TTC549 (cell line): ENCODE measurements at regions not wholly inside any gene's neighbourhood (a gene's known extent, or its start where the extent isn't known, plus 50 kb on each side); places are given as distances from the start of the nearest gene placed in this dataset.
A peak's percentile ranks its signal among the peaks of the same experiment; 100 is the strongest.
"Not testable (repeated sequence)": the region's sequence is repeated elsewhere in the genome, so short reads cannot be mapped to it uniquely, and the experiment has no call there.

Source experiments
- FAIRE-seq: peaks from 2 replicates; lab custom pipeline; 2012; peaks lifted over from hg19 to GRCh38; lab: Jason Lieb, UNC

DNA sequence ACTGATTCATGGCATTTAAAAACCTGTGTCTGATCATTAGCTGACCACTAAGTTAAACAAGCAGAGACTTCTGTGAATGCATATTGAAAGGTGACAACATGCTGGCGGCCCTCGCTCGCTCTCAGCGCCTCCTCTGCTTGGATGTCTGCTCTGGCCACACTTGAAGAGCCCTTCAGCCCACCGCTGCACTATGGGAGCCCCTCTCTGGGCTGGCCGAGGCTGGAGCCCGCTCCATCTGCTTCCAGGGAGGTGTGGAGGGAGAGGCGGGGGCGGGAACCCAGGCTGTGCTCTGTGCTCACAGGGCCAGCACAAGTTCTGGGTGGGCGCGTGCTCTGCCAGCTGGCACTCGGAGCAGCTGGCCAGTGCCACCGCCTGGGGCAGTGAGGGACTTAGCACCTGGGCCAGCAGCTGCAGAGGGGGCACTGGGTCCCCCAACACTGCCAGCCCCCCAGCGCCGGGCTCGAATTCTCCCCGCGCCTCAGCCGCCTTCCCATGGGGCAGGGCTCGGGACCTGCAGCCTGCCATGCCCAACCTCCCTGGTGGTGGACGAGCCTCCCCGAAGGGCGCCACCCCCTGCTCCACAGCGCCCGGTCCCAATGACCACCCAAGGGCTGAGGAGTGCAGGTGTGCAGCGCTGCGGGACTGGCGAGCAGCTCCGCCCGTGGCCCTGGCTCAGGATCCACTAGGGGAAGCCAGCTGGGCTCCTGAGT is 252.4 kb downstream of the ZIC4 start:
- FAIRE-seq = no peak

DNA sequence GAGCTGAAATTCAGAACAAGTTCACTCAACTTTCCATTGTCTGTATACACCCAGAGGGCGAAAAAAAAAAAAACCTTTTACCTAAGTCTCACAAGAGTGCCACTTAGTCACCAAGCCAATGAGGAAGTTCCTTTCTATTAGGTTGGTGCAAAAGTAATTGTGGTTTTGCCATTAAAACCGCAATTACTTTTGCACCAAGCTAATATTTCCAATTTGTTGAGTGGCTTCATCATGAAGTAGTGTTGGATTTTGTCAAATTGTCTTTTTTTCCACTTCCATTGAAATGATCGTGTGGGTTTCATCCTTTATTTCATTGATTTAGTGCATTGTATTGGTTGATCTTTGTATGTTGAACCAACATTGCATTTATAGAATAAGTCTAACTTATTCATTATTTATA is 253.9 kb downstream of the ZIC4 start:
- no peak for FAIRE-seq

DNA sequence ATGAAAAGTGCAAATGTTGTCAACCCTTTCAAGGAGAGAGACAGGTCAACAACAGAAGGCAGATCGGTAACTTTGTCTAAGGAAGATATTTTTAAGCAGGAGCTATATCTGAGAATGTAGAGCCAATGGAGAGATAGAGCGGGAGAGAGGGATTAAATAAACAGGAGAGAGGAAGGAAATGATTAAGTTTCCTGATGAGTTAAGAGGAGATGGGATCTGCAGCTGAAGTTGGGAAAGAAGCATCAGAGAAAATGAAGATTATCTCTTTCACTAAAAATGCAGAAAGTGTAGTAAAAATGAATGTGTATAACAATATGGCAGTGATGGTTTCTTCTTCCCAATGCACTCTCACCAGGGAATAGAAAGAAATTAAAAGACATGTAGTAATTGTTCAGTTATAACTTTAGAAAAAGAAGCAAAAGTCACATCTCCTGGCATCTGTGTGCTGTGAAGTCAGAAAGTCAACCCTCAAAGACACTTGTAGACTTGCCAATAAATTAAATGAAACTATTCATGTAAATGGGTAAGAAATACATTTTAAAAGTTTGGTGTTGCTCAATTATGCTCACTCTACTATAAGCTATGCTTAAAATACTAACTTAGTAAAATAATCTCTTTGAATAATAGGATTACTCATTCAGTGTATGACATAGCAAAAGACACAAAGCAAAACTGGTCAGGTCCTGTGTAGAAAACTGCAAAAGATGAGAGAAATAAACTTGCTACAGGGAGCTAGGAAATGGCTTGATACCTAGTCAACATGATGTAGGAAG is 264.6 kb downstream of the ZIC4 start:
- no peak for FAIRE-seq

DNA sequence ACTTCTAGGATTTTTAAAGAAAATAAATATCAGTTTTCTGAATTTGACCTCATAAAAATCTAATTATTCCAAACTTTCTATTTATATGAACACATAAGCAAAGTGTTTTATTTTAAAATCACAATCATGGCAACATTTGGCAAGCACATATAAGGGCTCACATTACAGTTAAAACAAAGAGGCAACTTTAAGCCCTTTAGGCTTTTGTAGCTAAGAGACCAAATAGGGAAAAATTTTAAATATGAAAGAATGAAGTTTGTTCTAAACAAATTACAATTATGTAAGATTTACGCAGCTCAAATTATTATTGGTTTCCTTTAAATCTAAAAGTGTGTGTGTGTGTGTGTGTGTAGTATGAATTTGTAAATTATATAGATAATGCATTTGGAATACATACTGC is 267.0 kb downstream of the ZIC4 start:
- no peak for FAIRE-seq

DNA sequence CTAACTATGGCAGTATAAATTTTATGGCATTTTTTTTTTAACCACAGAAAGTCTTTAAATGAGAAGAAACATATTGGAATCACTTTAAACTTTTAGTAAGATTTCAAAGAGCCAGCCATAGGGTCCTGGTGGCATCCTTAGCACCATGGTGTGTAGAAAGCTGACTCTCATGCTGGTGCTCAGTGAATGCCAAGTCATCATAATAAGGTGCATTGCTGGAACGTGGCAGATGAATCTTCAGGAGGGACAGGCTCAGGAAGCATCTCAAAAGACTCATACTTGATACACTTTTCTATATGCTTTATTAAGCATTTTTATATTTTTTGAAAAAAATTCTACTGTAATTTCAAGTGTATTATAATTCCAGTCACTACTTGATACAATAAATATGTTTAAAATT is 274.2 kb downstream of the ZIC4 start:
- no peak for FAIRE-seq

DNA sequence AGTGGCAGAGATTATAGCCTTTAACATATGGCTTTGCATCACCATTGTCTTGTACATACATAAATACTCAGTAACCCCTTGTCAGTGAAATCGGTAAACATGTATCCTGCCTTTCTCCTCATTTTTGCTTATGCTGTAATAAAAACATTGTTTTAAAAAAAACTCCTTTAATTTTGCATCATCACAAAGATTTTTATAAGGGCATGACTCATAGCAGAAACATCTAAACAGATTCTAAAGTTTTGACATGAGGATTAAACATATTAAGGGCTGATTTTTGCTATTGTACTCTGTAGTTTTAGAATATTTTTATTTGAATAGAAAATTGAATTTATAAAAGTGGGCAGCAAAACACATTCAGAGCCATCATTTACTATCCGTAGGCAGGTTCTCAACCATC is 275.9 kb downstream of the ZIC4 start:
- FAIRE-seq = no peak

DNA sequence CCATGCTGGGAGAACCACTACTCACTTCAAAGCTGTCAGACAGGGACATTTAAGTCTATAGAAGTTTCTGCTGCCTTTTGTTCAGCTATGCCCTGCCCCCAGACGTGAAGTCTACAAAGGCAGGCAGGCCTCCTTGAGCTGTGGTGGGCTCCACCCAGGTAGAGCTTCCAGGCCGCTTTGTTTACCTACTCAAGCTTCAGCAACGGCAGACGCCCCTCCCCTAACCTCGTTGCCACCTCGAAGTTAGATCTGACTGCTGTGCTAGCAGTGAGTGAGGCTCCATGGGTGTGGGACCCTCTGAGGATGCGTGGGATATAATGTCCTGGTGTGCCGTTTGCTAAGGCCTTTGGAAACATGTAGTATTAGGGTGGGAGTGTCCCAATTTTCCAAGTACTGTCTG is 276.7 kb downstream of the ZIC4 start:
- FAIRE-seq = no peak

DNA sequence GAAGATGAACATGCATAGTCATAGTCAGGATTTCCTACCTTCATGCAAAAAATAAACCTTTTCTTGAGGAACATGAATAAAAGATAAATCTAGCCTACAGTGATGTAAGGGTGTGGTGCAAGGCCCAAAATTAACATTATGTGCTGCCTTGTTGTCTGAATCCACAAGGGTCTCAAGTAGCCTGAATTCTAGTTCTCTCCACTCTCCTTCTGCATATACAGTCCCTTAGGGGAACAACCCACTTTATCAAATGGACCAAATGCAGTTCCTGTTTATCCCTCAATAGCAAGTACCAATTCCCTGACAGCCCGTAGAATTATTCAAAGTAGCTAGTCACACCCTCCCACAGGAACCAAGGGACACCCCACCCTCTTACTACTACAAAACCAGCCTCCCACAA is 284.0 kb downstream of the ZIC4 start:
- FAIRE-seq = no peak

DNA sequence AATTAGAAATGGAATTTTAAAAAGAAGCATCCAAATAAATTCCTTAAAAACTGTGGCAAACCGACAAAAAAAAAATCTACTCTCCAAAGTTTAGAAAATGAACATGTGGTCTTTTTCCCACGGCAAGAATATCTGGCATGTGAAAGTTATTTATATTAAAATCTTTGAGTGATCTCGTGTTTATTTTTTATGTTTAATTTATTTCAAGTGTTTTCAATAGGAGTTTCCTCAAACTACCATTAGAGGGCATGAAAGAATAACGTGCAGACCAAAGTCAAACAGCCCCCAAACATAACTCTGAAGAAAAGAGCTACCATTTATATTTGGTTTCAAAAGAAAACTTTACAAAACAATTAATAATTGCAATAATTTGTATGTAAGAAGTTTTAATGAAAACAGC is 286.4 kb downstream of the ZIC4 start:
- FAIRE-seq = peak; percentile 73

DNA sequence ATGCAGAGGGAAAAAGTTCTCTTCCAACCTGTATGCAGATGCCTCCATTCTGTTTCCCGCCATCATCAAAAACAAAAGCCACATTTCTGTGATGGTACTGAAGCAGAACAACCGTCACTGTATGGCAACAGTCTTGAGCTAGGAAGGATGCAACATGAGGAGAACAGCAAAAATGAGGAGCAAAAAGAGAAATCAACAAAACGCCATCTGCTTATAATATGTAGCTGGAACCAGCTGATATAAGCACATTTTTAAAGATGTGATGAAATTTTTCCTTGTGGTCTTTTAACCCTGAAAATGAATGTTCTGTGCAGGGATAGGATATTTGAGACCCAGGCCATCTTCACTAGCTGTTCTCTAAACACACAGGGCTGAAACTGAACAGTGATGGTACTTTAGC is 287.0 kb downstream of the ZIC4 start:
- FAIRE-seq = no peak

DNA sequence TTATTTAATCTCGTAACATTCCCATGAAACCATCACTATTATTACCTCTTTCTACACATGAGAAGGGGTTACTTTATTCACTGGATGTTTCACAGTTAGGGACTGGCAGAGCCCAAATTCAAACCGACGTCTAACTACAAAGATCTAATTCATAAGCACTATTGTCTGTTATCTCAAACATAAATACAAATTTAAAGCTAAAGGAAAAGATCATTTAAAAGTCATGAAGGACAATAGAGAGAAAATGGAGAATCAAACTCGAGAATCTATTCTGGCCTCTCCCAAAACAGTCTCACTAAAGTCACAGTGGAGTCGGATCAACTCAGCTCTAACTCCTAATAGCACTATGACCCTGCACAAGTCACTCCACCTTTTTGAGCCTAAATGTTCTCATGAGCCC is 287.7 kb downstream of the ZIC4 start:
- FAIRE-seq = no peak

DNA sequence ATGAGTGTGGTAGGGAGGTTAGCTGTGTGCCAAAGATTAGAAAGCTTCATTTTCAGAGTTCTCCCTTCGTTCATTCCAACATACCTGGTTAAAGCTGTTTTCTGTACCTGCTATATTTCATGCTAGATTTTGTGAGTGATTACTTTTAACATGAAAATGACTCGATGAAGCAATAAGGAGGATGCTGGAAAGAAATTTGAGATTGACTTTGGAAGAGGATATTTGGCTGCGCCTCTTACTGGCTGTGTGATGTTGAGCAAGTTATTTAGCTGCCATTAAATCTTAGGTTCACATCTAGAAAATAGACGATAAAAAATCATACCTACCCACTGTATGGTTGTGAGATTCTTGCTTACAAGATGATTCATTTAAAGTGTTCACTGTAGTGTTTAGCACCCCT is 288.7 kb downstream of the ZIC4 start:
- FAIRE-seq = no peak

DNA sequence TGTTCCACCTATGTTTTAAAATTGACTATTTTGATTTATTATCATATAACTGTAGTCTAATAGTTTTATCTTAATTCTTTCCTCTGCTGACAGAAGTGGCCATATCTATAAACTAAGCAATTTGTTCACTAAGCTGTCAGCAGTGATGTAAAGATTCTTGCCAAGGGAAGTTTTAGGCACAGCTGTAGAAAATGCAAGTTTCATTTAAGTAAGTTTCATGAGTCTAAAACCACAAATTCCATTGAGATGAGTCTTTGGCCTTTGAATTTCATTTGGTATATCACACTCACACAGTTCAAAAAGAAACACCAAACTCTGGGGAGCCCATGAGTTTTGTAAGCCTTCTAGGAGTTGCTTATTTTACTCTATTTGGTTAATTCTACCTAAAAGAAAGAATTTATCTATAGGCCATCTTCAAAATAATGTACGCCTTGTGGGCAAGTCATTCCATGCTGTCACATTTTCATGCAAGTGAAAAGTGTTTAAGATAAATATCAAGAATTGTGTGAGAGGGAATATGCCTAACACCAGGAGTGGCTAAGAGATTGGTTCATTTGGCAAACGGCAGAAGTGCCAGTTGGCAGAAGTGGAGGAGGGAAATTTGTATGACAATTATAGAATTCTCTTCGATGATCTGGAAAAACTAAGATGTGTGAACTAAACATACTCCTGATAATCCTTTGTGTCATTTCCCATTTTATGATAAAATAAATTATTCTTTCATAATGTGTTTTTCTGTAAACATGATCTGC is 292.9 kb downstream of the ZIC4 start:
- no peak for FAIRE-seq

DNA sequence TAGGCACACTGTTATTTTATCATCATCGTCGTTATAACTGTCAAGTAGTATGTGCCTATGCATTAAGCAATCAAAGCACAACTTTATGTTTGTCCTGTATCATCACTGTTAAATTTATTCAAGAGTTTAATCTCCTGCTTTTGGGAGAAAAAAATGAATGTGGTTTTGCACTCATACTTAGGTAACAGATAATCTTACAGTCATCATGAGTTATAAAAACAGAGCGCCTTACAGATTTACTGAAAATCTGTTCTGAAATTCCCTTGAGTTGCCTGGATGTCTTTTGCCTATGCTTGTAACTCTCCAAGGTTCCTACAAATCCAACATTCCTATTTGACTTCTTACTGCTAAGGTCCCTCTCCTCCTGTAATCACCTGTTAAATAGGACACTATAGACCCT is 307.3 kb downstream of the ZIC4 start:
- FAIRE-seq = no peak

DNA sequence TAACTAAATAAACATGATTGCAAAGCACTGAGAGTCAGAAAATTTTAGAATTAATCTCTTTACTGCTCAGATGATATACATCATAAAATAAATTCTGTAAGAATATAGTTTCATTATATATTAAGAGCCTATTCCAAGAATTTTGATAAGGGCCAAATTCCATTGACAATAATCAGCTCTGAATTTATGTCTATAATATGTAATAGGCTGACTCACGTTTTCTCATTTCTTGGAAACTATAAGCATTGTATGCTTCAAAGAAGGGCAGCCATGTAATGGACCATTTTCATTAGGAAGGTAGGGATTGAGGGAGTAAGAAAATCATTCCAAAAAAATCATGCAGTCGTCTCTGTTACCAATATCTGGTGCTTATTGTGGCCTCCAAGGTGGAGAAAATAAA is 315.9 kb downstream of the ZIC4 start:
- FAIRE-seq = no peak

DNA sequence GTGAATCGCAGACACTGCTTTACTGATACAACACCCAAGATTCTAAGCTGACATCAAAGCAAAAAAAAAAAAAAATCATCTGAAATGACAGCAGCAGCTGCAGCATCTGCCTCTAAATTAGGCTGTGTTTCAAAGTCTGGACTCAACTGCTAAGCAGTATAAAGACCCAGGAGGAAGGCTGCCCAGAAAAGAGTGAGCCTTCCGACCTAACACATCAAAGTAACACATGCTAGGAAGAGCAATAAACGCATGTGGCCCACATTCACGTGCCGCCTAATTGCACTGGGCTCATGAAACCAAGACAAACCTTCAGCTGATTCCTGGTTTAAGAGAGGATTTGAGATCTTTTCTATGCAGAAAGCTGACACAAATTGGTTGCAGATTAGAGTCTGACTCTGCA is 317.1 kb downstream of the ZIC4 start:
- no peak for FAIRE-seq

DNA sequence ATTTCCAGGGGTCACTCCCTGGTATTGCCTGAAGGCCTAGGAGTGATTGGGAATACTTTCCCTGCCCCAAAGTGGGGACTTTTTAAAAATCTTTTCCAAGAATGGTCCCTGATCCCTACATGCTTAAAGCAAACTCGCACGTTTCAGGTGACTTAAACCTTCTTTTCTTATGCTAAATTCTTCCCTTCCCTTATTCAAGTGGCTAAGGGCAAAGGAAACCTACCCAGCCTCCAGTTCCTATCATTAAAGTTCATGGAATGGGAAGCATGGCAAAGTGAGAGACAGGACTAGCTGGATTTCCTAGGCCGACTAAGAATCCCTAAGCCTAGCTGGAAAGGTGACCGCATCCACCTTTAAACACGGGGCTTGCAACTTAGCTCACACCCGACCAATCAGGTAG is 346.8 kb downstream of the ZIC4 start:
- FAIRE-seq = not testable (repeated sequence)

DNA sequence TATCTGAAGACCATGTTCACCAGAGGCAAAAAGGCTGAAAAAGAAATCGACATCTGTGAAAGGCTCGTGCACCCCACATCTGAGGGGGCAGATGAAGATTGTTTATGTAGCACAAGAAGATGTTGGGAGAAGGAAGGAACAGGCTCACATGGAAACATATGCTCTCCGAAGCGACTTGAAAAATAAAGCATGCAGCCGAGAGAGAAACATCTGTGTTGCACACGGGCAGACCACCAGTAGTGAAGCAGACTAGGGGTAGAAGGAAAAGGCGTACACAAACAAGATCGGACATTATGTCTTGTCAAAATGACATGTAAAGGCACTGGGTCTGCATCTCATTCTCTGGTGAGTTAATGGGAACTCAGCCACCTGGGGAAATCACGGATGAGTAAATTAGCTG is 356.5 kb downstream of the ZIC4 start:
- FAIRE-seq = no peak

DNA sequence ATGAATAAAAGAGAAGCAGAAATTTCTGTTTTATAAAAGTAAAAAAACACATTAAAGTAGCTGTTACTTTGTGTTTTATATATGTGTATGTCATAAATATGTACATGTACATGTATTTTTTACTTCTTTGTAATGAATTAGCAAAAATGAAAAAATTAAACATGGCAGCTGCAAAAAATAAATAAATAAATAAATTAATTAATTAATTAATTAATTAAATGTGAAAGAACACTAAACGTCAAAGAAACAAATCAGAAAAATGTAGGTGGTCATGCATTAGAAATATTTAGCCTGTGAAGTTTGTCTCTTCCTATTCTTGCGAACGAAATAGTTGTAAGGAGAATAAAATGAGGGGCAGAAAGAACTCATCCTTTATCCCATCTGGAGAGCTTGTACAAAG is 357.0 kb downstream of the ZIC4 start:
- no peak for FAIRE-seq

DNA sequence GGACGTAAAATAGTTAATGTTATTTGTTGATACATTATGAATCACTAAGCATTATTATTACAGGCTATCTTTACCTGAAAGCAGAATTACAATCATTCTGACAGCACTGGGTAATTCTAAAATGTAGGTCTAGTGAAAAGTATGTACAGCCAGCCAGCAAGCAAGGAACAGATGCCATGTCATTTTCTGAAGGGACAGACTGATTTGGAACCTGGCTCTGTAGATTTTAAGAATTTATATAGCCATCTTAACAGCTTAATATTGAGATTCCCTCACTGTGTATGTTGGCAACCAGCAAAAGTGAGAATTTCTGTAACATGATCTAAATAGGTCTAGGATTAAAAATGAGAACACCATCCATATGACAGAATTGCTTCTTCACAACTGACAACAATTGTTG is 359.4 kb downstream of the ZIC4 start:
- no peak for FAIRE-seq

DNA sequence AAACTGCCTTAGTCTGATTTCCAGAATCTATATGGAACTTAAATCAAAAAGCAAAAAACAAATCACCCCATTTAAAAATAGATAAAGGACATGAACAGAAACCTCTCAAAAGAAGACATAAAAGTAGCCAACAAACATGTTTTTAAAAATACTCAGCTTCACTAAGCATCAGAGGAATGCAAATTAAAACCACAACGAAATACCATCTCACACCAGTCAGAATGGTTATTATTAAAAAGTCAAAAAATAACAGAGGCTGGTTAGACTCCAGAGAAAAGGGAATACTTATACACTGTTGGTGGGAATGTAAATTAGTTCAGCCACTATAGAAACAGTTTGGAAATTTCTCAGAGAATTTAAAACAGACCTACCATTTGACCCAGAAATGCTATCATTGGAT is 367.9 kb downstream of the ZIC4 start:
- FAIRE-seq = no peak

DNA sequence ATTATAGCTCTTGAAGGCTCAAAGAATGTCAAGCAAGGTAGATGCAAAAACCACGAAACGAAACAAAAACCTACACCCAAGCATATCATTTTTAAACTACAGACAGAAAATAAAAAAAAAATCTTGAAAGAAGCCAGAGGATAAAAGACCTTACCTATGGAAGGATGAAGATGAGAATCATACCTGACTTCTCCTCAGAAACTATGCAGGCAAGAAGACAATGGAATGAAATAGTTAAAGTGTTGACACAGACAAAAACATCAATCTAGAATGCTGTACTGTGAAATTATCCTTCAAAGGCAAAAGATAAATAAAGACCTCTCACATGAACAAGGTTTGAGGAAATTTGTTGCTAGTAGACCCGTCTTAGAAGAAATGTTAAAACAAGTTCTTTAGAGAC is 372.0 kb downstream of the ZIC4 start:
- FAIRE-seq = no peak

DNA sequence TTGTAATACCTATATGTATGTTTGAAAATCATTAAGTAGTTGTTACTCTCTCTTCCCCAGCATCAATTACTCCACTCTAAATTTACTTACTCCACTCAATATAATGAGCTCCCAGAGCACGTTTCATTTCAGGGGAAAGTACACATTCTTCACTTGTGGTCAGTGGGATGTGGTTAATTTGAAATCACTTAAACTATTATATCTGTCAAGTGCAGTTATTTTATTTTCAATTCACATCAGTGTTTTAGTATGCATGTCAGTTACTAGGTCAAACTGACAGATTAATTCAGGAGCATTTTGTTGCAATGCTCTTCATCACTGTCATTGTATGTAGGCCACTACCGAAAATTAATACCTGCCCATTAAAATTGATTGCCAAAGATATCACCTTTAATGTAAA is 376.1 kb downstream of the ZIC4 start:
- FAIRE-seq = no peak

DNA sequence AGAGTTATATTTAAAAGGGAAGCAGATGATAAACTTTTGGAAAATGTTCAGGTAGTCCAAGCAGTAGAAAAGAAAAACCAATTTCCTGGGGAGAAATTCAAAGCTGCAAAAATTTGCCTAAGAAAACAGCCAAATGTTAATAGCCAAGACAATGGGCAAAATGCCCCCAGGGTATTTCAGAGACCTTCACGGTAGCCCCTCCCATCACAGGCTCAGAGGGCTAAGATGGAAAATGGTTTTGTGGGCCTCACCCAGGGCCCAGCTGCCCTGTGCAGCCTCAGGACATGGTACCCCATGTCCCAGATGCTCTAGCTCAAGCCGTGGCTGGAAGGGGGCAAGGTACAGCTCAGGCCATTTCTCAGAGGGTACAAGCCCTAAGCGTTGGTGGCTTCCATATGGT is 391.0 kb downstream of the ZIC4 start:
- FAIRE-seq = no peak
